IMR-90 (cell line): ENCODE measurements at regions not wholly inside any gene's neighbourhood (a gene's known extent, or its start where the extent isn't known, plus 50 kb on each side); places are given as distances from the start of the nearest gene placed in this dataset.
A peak's percentile ranks its signal among the peaks of the same experiment; 100 is the strongest.

ENCODE experiments used
- ATAC-seq: fragments of 200-7000 bp; cut with Tn5 transposase; 2 replicates; pipeline ENCODE4 v1.9.1; 2020; ENCODE audit warnings: low read depth, mild to moderate bottlenecking, moderate library complexity
- BruUV-seq: library from RNA; stranded (reverse); fragments of 400-500 nt; replicated peaks from 2 replicates; lab custom pipeline; 2021; lab: Mats Ljungman, UMichigan
- CTCF ChIA-PET: fragments of 300-600 bp; formaldehyde crosslinking; extraction: SDS; loops from one replicate; lab custom pipeline; 2021; ENCODE audit warnings: antibody characterized with exemption; lab: Yijun Ruan, JAX
- POLR2A ChIA-PET: fragments of 300-600 bp; sonication (Branson Sonifier 250); formaldehyde crosslinking; loops from one replicate; lab custom pipeline; 2022; ENCODE audit warnings: antibody characterized with exemption; ENCODE audit not compliant: unreplicated experiment; lab: Charles Lee
- DNase-seq: peaks from one replicate; pipeline ENCODE4 v3.0.0; 2013
- H2AFZ ChIP-seq: replicated peaks from 2 replicates; pipeline ENCODE3; 2013; ENCODE audit warnings: low read length, mild to moderate bottlenecking; ENCODE audit not compliant: poor library complexity
- H2AK5ac ChIP-seq: 2 replicates; pipeline ENCODE4 v1.6.1; 2013; ENCODE audit warnings: low read depth, low read length, inconsistent platforms
- H2AK9ac ChIP-seq: replicated peaks from 2 replicates; pipeline ENCODE3; 2013; ENCODE audit warnings: mild to moderate bottlenecking, low read depth, low read length, moderate library complexity; ENCODE audit not compliant: poor library complexity
- H2BK120ac ChIP-seq: 2 replicates; pipeline ENCODE4 v1.6.1; 2013; ENCODE audit warnings: low read depth, low read length, inconsistent platforms
- H2BK15ac ChIP-seq: 3 replicates; pipeline ENCODE4 v1.6.1; 2013; ENCODE audit warnings: low read depth, low read length, inconsistent platforms
- H2BK20ac ChIP-seq: 2 replicates; pipeline ENCODE4 v1.6.1; 2013; ENCODE audit warnings: low read depth, mild to moderate bottlenecking, inconsistent platforms, low read length, moderate library complexity
- H2BK5ac ChIP-seq: 2 replicates; pipeline ENCODE4 v1.6.1; 2013; ENCODE audit warnings: mild to moderate bottlenecking, low read depth, low read length, inconsistent platforms; ENCODE audit not compliant: poor library complexity, severe bottlenecking
- H3K14ac ChIP-seq: replicated peaks from 2 replicates; pipeline ENCODE4 v1.6.1; 2013; ENCODE audit warnings: low read depth, low read length, inconsistent platforms
- H3K18ac ChIP-seq: 2 replicates; pipeline ENCODE4 v1.6.1; 2013; ENCODE audit warnings: low read depth, low read length, control low read depth
- H3K23ac ChIP-seq: 2 replicates; pipeline ENCODE4 v1.6.1; 2013; ENCODE audit warnings: low read depth, low read length, inconsistent platforms
- H3K27ac ChIP-seq: 2 replicates; pipeline ENCODE4 v1.5.1; 2013; ENCODE audit warnings: mild to moderate bottlenecking, control low read depth, low read length; ENCODE audit not compliant: insufficient read depth
- H3K27me3 ChIP-seq: 2 replicates; pipeline ENCODE4 v1.6.1; 2013; ENCODE audit warnings: low read length; ENCODE audit not compliant: control insufficient read depth, insufficient read depth
- H3K36me3 ChIP-seq: 2 replicates; pipeline ENCODE4 v1.6.1; 2013; ENCODE audit warnings: low read length, mixed read lengths; ENCODE audit not compliant: control insufficient read depth, insufficient read depth
- H3K4ac ChIP-seq: 2 replicates; pipeline ENCODE4 v1.6.1; 2013; ENCODE audit warnings: low read depth, low read length, inconsistent platforms
- H3K4me1 ChIP-seq: 2 replicates; pipeline ENCODE4 v1.6.1; 2013; ENCODE audit warnings: low read length, mixed read lengths; ENCODE audit not compliant: control insufficient read depth, insufficient read depth
- H3K4me2 ChIP-seq: 2 replicates; pipeline ENCODE4 v1.6.1; 2013; ENCODE audit warnings: low read depth, mild to moderate bottlenecking, control low read depth, low read length, moderate library complexity
- H3K4me3 ChIP-seq: 2 replicates; pipeline ENCODE4 v1.5.1; 2013; ENCODE audit warnings: low read depth, mild to moderate bottlenecking, control low read depth, low read length, moderate library complexity; ENCODE audit not compliant: insufficient read depth
- H3K56ac ChIP-seq: 2 replicates; pipeline ENCODE4 v1.6.1; 2013; ENCODE audit warnings: low read length, inconsistent platforms; ENCODE audit not compliant: insufficient read depth; ENCODE audit errors: extremely low read depth
- H3K79me1 ChIP-seq, 2 experiments: 2 replicates each; pipeline ENCODE4 v1.6.1; 2013; ENCODE audit warnings: low read length in 2 of 2, inconsistent platforms in 1 of 2, low read depth in 1 of 2
- H3K9ac ChIP-seq: 2 replicates; pipeline ENCODE4 v1.6.1; 2013; ENCODE audit warnings: low read depth, low read length, control low read depth
- H3K9me1 ChIP-seq: 2 replicates; pipeline ENCODE4 v1.6.1; 2013; ENCODE audit warnings: low read length, inconsistent platforms; ENCODE audit not compliant: insufficient read depth
- H3K9me3 ChIP-seq: 2 replicates; pipeline ENCODE4 v1.6.1; 2013; ENCODE audit warnings: low read length; ENCODE audit not compliant: control insufficient read depth, insufficient read depth
- H4K20me1 ChIP-seq: 2 replicates; pipeline ENCODE4 v1.6.1; 2013; ENCODE audit warnings: low read length, inconsistent platforms; ENCODE audit not compliant: insufficient read depth
- H4K5ac ChIP-seq: 2 replicates; pipeline ENCODE4 v1.6.1; 2013; ENCODE audit warnings: mild to moderate bottlenecking, low read depth, low read length, control low read depth
- H4K8ac ChIP-seq, 2 experiments: 2 replicates each; pipeline ENCODE4 v1.6.1; 2013; ENCODE audit warnings: low read depth in 2 of 2, low read length in 2 of 2, control low read depth in 1 of 2, inconsistent platforms in 1 of 2
- H4K91ac ChIP-seq: 2 replicates; pipeline ENCODE4 v1.6.1; 2013; ENCODE audit warnings: low read depth, low read length, inconsistent platforms; ENCODE audit not compliant: insufficient read depth
- CHD1 ChIP-seq: IDR thresholded peaks from 2 replicates; pipeline ENCODE4 v1.6.1; 2012; ENCODE audit warnings: low read depth, low read length, improper control_type of control experiment
- CTCF ChIP-seq: conservative IDR thresholded peaks from 2 replicates; pipeline ENCODE4 v1.5.1; 2012; ENCODE audit warnings: mild to moderate bottlenecking, low read depth, low read length, improper control_type of control experiment
- FOS ChIP-seq: fragments of 150-350 bp; IDR thresholded peaks from 2 replicates; pipeline ENCODE4 v1.6.1; 2016; ENCODE audit warnings: low read depth, low read length
- MAFK ChIP-seq: IDR thresholded peaks from 2 replicates; pipeline ENCODE4 v1.6.1; 2012; ENCODE audit warnings: low read depth, low read length, improper control_type of control experiment
- MXI1 ChIP-seq: IDR thresholded peaks from 2 replicates; pipeline ENCODE4 v1.6.1; 2012; ENCODE audit warnings: low read depth, mild to moderate bottlenecking, low read length, moderate library complexity, borderline replicate concordance
- NFE2L2 ChIP-seq: fragments of 150-350 bp; IDR thresholded peaks from 2 replicates; pipeline ENCODE4 v1.6.1; 2016; ENCODE audit warnings: low read depth, mild to moderate bottlenecking, low read length
- RAD21 ChIP-seq: IDR thresholded peaks from 2 replicates; pipeline ENCODE4 v1.6.1; 2012; ENCODE audit warnings: low read length, improper control_type of control experiment
- RFX5 ChIP-seq: IDR thresholded peaks from 2 replicates; pipeline ENCODE4 v1.8.0; 2012; ENCODE audit warnings: low read depth, mild to moderate bottlenecking, low read length, moderate library complexity
- SMC3 ChIP-seq: fragments of 150-350 bp; IDR thresholded peaks from 2 replicates; pipeline ENCODE4 v1.6.1; 2016; ENCODE audit warnings: low read depth, mild to moderate bottlenecking, antibody characterized with exemption, low read length, moderate library complexity
- WGBS, 2 experiments: methylation state at CpG; one replicate each; pipeline versions ENCODE4 v1.1.5 to v1.1.7; 2013; ENCODE audit warnings: missing lambda C conversion rate in 2 of 2; ENCODE audit not compliant: insufficient read length in 1 of 2; ENCODE audit errors: extremely low coverage in 2 of 2; 5-methylcytosine and 5-hydroxymethylcytosine counted together
- dilution Hi-C: fragments of 300-500 bp; cut with HindIII; formaldehyde crosslinking; loops from one replicate; pipeline ENCODE4 v1.14.3; 2018; ENCODE audit warnings: low sequenced_read_pairs; ENCODE audit not compliant: unreplicated experiment
- in situ Hi-C: fragments of 300-500 bp; cut with MboI; formaldehyde crosslinking; loops from 3 replicates; pipeline ENCODE4 v1.14.3; 2019; ENCODE audit warnings: low sequenced_read_pairs, inconsistent platforms, mixed read lengths
- intact Hi-C: fragments of 100-400 bp; cut with micrococcal nuclease; formaldehyde crosslinking; loops from 2 replicates; pipeline ENCODE4 v1.10.0; 2022

- H3K79me1 ChIP-seq: no peaks in the 10 kb centered on the region
- H3K9me1 ChIP-seq: no peaks in the 10 kb centered on the region
- H3K4me2 ChIP-seq: no peak overlapping the region
- H2BK5ac ChIP-seq: peak overlapping the region; percentile 83
- H3K9ac ChIP-seq: no peak overlapping the region
- H3K36me3 ChIP-seq: no peaks in the 10 kb centered on the region
- H2AFZ ChIP-seq: no peak overlapping the region
- no peak overlapping the region for H2AK5ac ChIP-seq
- in situ Hi-C loops (no loop called here), intact Hi-C loops (no loop called here), dilution Hi-C loops (no loop called here)
- peak overlapping the region; percentile 6; the same call in 1 of the 2 replicates for H4K5ac ChIP-seq
- no CpG with 5 or more reads among the region's 5 CpGs for WGBS, 2 experiments
- ATAC-seq (peak; percentile 81), DNase-seq (peak; percentile 97)
- H3K27ac ChIP-seq: no peak overlapping the region
- no peak overlapping the region for H4K91ac ChIP-seq
- H3K4me3 ChIP-seq: no peak overlapping the region
- no peaks in the 10 kb centered on the region for H4K20me1 ChIP-seq
- H3K4me1 ChIP-seq: peaks cover 4% of the 10 kb centered on the region
- no TSS peak for BruUV-seq
- no peaks in the 10 kb centered on the region for H3K27me3 ChIP-seq
- H2BK20ac ChIP-seq: peak overlapping the region; percentile 68; the same call in 1 of the 2 replicates
- peak overlapping the region; percentile 62 for H3K4ac ChIP-seq
- ChIA-PET CTCF (interaction anchor here (0.5 to 0.6 kb wide), 3 partner anchors 75 to 433 kb away, joined by 3 to 4 read pairs (median 4); no protein-coding TSS in a partner anchor), POLR2A (no interaction called here)
- no peak for TF ChIP-seq MAFK
- TF ChIP-seq CHD1: no peak
- no peak for TF ChIP-seq RFX5
- TF ChIP-seq CTCF: peak; percentile 23; the same call in 1 of the 2 replicates
- no peak for TF ChIP-seq NFE2L2
- TF ChIP-seq FOS: peak; percentile 77
- no peak for TF ChIP-seq MXI1
- TF ChIP-seq SMC3: peak; percentile 18; the same call in 1 of the 2 replicates
- TF ChIP-seq RAD21: no peak
- peak overlapping the region; percentile 69; the same call in 1 of the 2 replicates for H2BK120ac ChIP-seq
- H3K56ac ChIP-seq: no peak overlapping the region
- no peak overlapping the region for H2AK9ac ChIP-seq
- no peak overlapping the region for H3K23ac ChIP-seq
- H3K18ac ChIP-seq: peak overlapping the region; percentile 22; the same call in 1 of the 2 replicates
- H3K14ac ChIP-seq: no peak overlapping the region
- H2BK15ac ChIP-seq: no peak overlapping the region; the same call in 2 of the 3 replicates
- peak overlapping the region in 1 of 2 experiments; percentile 42; a peak in 1 of 4 replicates for H4K8ac ChIP-seq
- no peaks in the 10 kb centered on the region for H3K9me3 ChIP-seq
These were observed 249.9 kb downstream of the IPMK start for GRCh38 chr10:58017719-58018367.
